ENCODE measurements at regions not wholly inside any gene's neighbourhood (a gene's known extent, or its start where the extent isn't known, plus 50 kb on each side); places are given as distances from the start of the nearest gene placed in this dataset.

- DNase-seq (ENCODE audit: low spot score), result no peak
These were observed 50.4 kb upstream of the GGTA1 start for GRCh38 chr9:121550041-121550440.

GRCh38 chr9:121550569-121551512 is 51.2 kb upstream of the GGTA1 start:
- DNase-seq (ENCODE audit: low spot score), result peak; percentile 74

- no peak for DNase-seq (ENCODE audit: low spot score)
These were observed 52.5 kb upstream of the GGTA1 start for GRCh38 chr9:121551985-121552753.

- no peak for DNase-seq (ENCODE audit: low spot score)
These were observed 56.4 kb upstream of the GGTA1 start for GRCh38 chr9:121556082-121556481.

- peak; percentile 80 for DNase-seq (ENCODE audit: low spot score)
These were observed 56.9 kb upstream of the GGTA1 start for GRCh38 chr9:121556580-121556979.

- DNase-seq (ENCODE audit: low spot score), result peak; percentile 95
These were observed 58.2 kb upstream of the GGTA1 start for GRCh38 chr9:121557581-121558447.

- DNase-seq (ENCODE audit: low spot score), result no peak
These were observed 58.8 kb upstream of the GGTA1 start for GRCh38 chr9:121558473-121558872.

- no peak for DNase-seq (ENCODE audit: low spot score)
These were observed 59.5 kb upstream of the GGTA1 start for GRCh38 chr9:121559183-121559582.

- no peak for DNase-seq (ENCODE audit: low spot score)
These were observed 61.3 kb upstream of the GGTA1 start for GRCh38 chr9:121560921-121561320.

GRCh38 chr9:121561385-121562222 is 62.0 kb upstream of the GGTA1 start:
- no peak for DNase-seq (ENCODE audit: low spot score)

GRCh38 chr9:121562301-121562700 is 62.7 kb upstream of the GGTA1 start:
- no peak for DNase-seq (ENCODE audit: low spot score)

GRCh38 chr9:121563425-121563824 is 63.8 kb upstream of the GGTA1 start:
- DNase-seq (ENCODE audit: low spot score), result no peak

GRCh38 chr9:121563881-121564460 is 64.3 kb upstream of the GGTA1 start:
- DNase-seq (ENCODE audit: low spot score), result no peak

GRCh38 chr9:121564504-121565260 is 65.0 kb upstream of the GGTA1 start:
- no peak for DNase-seq (ENCODE audit: low spot score)

- DNase-seq (ENCODE audit: low spot score), result peak; percentile 90
These were observed 67.1 kb upstream of the GGTA1 start for GRCh38 chr9:121566481-121567465.

- DNase-seq (ENCODE audit: low spot score), result peak; percentile 72
These were observed 68.1 kb upstream of the GGTA1 start for GRCh38 chr9:121567500-121568342.

- peak; percentile 39 for DNase-seq (ENCODE audit: low spot score)
These were observed 69.0 kb upstream of the GGTA1 start for GRCh38 chr9:121568343-121569265.

Measured in hepatic stellate cell (primary cell).